ENCODE measurements at regions not wholly inside any gene's neighbourhood (a gene's known extent, or its start where the extent isn't known, plus 50 kb on each side); places are given as distances from the start of the nearest gene placed in this dataset.

GRCh38 chr3:30083315-30083714 lies 523.1 kb upstream of the TGFBR2 start:
- TF ChIP-seq POLR2AphosphoS5 (IDR thresholded peaks at IDR 0.05; ENCODE audit: borderline replicate concordance, low read depth, low read length) (no peak), EZH2 (IDR thresholded peaks at IDR 0.05) (no peak)
